ENCODE measurements at regions not wholly inside any gene's neighbourhood (a gene's known extent, or its start where the extent isn't known, plus 50 kb on each side); places are given as distances from the start of the nearest gene placed in this dataset.

GRCh38 chr13:103184413-103184812 lies 118.2 kb upstream of the SLC10A2 start:
- H4K20me1 ChIP-seq (ENCODE audit: insufficient read depth, low read length): no peaks in the 10 kb centered on the region
- H3K9me2 ChIP-seq (ENCODE audit: insufficient read depth, low read length): no peaks in the 10 kb centered on the region
- no peaks in the 10 kb centered on the region for H3K9me3 ChIP-seq (ENCODE audit: low read length)
- no peak for DNase-seq (ENCODE audit: low spot score)
- H3K79me2 ChIP-seq (ENCODE audit: insufficient read depth, low read depth, low read length): no peaks in the 10 kb centered on the region
- no TSS peak for BruUV-seq (replicated peaks)
- no peaks in the 10 kb centered on the region for H3K4me1 ChIP-seq (ENCODE audit: insufficient read depth, low read length, poor library complexity, severe bottlenecking)
- no peak overlapping the region for H3K4me2 ChIP-seq (ENCODE audit: low read length)
- no peak overlapping the region for H3K4me3 ChIP-seq (ENCODE audit: low read depth, low read length, poor library complexity, severe bottlenecking)
- no peaks in the 10 kb centered on the region for H3K36me3 ChIP-seq (ENCODE audit: insufficient read depth, low read length)
- no peak for TF ChIP-seq CTCF (conservative IDR thresholded peaks at IDR 0.05; ENCODE audit: low read length)
- no peak for TF ChIP-seq EZH2phosphoT487 (IDR thresholded peaks at IDR 0.05; ENCODE audit: borderline replicate concordance, low read depth, low read length)
- CTCF ChIA-PET (ENCODE audit: unreplicated experiment): no interaction called here
- H2AFZ ChIP-seq (ENCODE audit: low read length): no peak overlapping the region
- intact Hi-C loops (cut with micrococcal nuclease; ENCODE audit: unreplicated experiment): no loop called here
- POLR2A ChIA-PET: no interaction called here
- H3K27ac ChIP-seq (ENCODE audit: low read depth, low read length, poor library complexity, severe bottlenecking): no peak overlapping the region

- H2AFZ ChIP-seq (ENCODE audit: low read length): no peak overlapping the region
- no peaks in the 10 kb centered on the region for H3K9me2 ChIP-seq (ENCODE audit: insufficient read depth, low read length)
- H3K9me3 ChIP-seq (ENCODE audit: low read length): no peaks in the 10 kb centered on the region
- no peak overlapping the region for H3K4me2 ChIP-seq (ENCODE audit: low read length)
- ChIA-PET CTCF (ENCODE audit: unreplicated experiment) (no interaction called here), POLR2A (no interaction called here)
- no peaks in the 10 kb centered on the region for H3K36me3 ChIP-seq (ENCODE audit: insufficient read depth, low read length)
- H3K4me1 ChIP-seq (ENCODE audit: insufficient read depth, low read length, poor library complexity, severe bottlenecking): no peaks in the 10 kb centered on the region
- H3K4me3 ChIP-seq (ENCODE audit: low read depth, low read length, poor library complexity, severe bottlenecking): no peak overlapping the region
- no peaks in the 10 kb centered on the region for H4K20me1 ChIP-seq (ENCODE audit: insufficient read depth, low read length)
- TF ChIP-seq CTCF (conservative IDR thresholded peaks at IDR 0.05; ENCODE audit: low read length) (no peak), EZH2phosphoT487 (IDR thresholded peaks at IDR 0.05; ENCODE audit: borderline replicate concordance, low read depth, low read length) (no peak)
- BruUV-seq (replicated peaks): no TSS peak
- H3K27ac ChIP-seq (ENCODE audit: low read depth, low read length, poor library complexity, severe bottlenecking): no peak overlapping the region
- DNase-seq (ENCODE audit: low spot score): no peak
- intact Hi-C loops (cut with micrococcal nuclease; ENCODE audit: unreplicated experiment): no loop called here
- no peaks in the 10 kb centered on the region for H3K79me2 ChIP-seq (ENCODE audit: insufficient read depth, low read depth, low read length)
Observed at GRCh38 chr13:103178986-103179943, 113.0 kb upstream of the SLC10A2 start.

GRCh38 chr13:103174966-103175365 lies 108.7 kb upstream of the SLC10A2 start:
- Histone ChIP-seq H3K4me2 (ENCODE audit: low read length) (no peak overlapping the region), H3K36me3 (ENCODE audit: insufficient read depth, low read length) (no peaks in the 10 kb centered on the region), H3K79me2 (ENCODE audit: insufficient read depth, low read depth, low read length) (no peaks in the 10 kb centered on the region), H3K27ac (ENCODE audit: low read depth, low read length, poor library complexity, severe bottlenecking) (no peak overlapping the region), H3K4me1 (ENCODE audit: insufficient read depth, low read length, poor library complexity, severe bottlenecking) (no peaks in the 10 kb centered on the region), H3K9me2 (ENCODE audit: insufficient read depth, low read length) (no peaks in the 10 kb centered on the region), H3K9me3 (ENCODE audit: low read length) (no peaks in the 10 kb centered on the region), H3K4me3 (ENCODE audit: low read depth, low read length, poor library complexity, severe bottlenecking) (no peak overlapping the region), H4K20me1 (ENCODE audit: insufficient read depth, low read length) (no peaks in the 10 kb centered on the region), H2AFZ (ENCODE audit: low read length) (no peak overlapping the region)
- TF ChIP-seq CTCF (conservative IDR thresholded peaks at IDR 0.05; ENCODE audit: low read length): no peak
- TF ChIP-seq EZH2phosphoT487 (IDR thresholded peaks at IDR 0.05; ENCODE audit: borderline replicate concordance, low read depth, low read length): no peak
- no peak for DNase-seq (ENCODE audit: low spot score)
- CTCF ChIA-PET (ENCODE audit: unreplicated experiment): no interaction called here
- POLR2A ChIA-PET: no interaction called here
- intact Hi-C loops (cut with micrococcal nuclease; ENCODE audit: unreplicated experiment): no loop called here
- no TSS peak for BruUV-seq (replicated peaks)

All from OCI-LY7 (cell line).